ENCODE measurements at regions not wholly inside any gene's neighbourhood (a gene's known extent, or its start where the extent isn't known, plus 50 kb on each side); places are given as distances from the start of the nearest gene placed in this dataset.

DNA sequence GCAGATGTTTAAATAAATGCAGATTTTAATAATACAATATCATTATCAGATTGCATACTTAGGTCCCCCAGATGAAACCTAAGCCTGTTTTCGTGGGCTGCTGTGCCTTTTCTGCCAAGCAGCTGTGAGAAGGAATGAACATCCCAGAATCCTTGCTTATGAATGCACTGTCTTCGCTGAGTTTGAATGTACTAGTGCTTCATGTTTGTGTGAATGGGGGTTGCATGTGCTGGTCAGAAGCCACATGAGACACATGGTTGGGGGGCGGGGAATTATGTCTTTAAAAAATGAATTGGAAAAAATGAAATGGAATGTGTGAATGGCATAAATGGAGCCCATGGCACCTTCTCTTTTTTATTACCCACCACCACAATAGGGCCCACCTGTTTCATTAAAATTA lies 125.4 kb upstream of the HSD17B12 start:
- no peaks in the 10 kb centered on the region for H3K36me3 Mint-ChIP-seq
- peaks cover 22% of the 10 kb centered on the region for H3K27me3 ChIP-seq (ENCODE audit: control insufficient read depth, insufficient read depth, low read length)
- no peak overlapping the region for H3K4me3 ChIP-seq (ENCODE audit: low read depth, low read length)
- H3K4me1 ChIP-seq (ENCODE audit: control insufficient read depth, insufficient read depth, low read length, poor library complexity, severe bottlenecking) = no peaks in the 10 kb centered on the region
- H3K4me1 Mint-ChIP-seq = peaks cover 0 to 8% (median 2%) of the 10 kb centered on the region in 4 donors
- H3K27ac ChIP-seq (ENCODE audit: insufficient read depth, low read length, poor library complexity, severe bottlenecking) = no peak overlapping the region
- H3K4me3 Mint-ChIP-seq = no peak overlapping the region
- no peak for DNase-seq
- H3K9me3 ChIP-seq (ENCODE audit: control insufficient read depth in 2 of 2, low read length in 2 of 2) = no peaks in the 10 kb centered on the region
- ATAC-seq (ENCODE audit: low read depth in 2 of 2) = no peak
- peaks cover 0 to 7% (median 0%) of the 10 kb centered on the region in 7 donors for H3K9me3 Mint-ChIP-seq
- H3K27me3 Mint-ChIP-seq = peaks cover 73% of the 10 kb centered on the region
- no peaks in the 10 kb centered on the region for H3K36me3 ChIP-seq (ENCODE audit: control insufficient read depth, insufficient read depth, low read length)
- no peak overlapping the region for H3K27ac Mint-ChIP-seq

DNA sequence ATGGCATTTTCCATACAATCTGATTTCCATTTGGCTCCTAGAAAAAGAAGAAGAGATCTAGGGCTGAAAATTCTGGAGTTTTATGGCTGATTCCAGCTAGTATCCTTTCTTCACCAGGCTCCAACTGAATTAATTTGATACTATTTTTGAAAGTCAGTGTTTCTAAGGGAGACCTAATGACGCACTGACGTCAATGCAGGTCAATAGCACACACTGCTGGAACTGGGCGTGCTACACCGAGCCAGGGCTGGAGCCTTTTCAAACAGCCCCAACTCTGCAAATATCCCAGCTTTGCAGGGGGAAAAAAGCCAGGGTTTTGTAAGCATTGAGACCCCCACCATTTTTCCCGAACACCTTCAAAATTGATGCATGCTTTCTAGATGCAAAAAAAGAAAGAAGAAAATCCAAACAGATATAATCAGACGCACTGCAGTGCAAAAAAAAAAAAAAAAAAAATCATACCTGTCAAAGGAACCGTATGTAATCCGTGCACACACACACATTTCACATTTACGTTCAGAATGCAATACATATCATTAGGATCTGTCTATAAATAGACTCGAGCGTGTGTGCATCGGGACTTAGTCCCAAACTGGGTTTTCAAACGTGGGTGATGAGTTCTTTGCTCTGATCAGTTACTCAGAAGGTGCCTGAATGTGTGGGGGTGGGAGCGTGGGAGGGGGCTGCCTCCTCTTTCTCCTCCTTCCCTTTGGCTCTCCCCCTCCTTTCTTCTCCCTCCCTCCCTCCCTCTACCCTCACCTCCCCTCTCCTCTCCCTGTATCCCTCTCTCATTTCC lies 124.5 kb upstream of the HSD17B12 start:
- no peak for ATAC-seq (ENCODE audit: low read depth in 2 of 2)
- H3K36me3 Mint-ChIP-seq = no peaks in the 10 kb centered on the region
- Histone ChIP-seq H3K4me3 (ENCODE audit: low read depth, low read length) (no peak overlapping the region), H3K9me3 (ENCODE audit: control insufficient read depth in 2 of 2, low read length in 2 of 2) (no peaks in the 10 kb centered on the region), H3K27me3 (ENCODE audit: control insufficient read depth, insufficient read depth, low read length) (peaks cover 23% of the 10 kb centered on the region), H3K27ac (ENCODE audit: insufficient read depth, low read length, poor library complexity, severe bottlenecking) (no peak overlapping the region), H3K4me1 (ENCODE audit: control insufficient read depth, insufficient read depth, low read length, poor library complexity, severe bottlenecking) (no peaks in the 10 kb centered on the region), H3K36me3 (ENCODE audit: control insufficient read depth, insufficient read depth, low read length) (no peaks in the 10 kb centered on the region)
- H3K9me3 Mint-ChIP-seq = peaks cover 0 to 9% (median 0%) of the 10 kb centered on the region in 7 donors
- H3K27me3 Mint-ChIP-seq = peaks cover 72% of the 10 kb centered on the region
- no peak for DNase-seq
- H3K27ac Mint-ChIP-seq = no peak overlapping the region
- H3K4me1 Mint-ChIP-seq = peaks cover 0 to 8% (median 2%) of the 10 kb centered on the region in 4 donors
- no peak overlapping the region for H3K4me3 Mint-ChIP-seq

GRCh38 chr11:43556612-43557375 lies 123.7 kb upstream of the HSD17B12 start:
- Histone ChIP-seq H3K27ac (ENCODE audit: insufficient read depth, low read length, poor library complexity, severe bottlenecking) (no peak overlapping the region), H3K9me3 (ENCODE audit: control insufficient read depth in 2 of 2, low read length in 2 of 2) (no peaks in the 10 kb centered on the region), H3K36me3 (ENCODE audit: control insufficient read depth, insufficient read depth, low read length) (no peaks in the 10 kb centered on the region), H3K27me3 (ENCODE audit: control insufficient read depth, insufficient read depth, low read length) (peaks cover 23% of the 10 kb centered on the region), H3K4me1 (ENCODE audit: control insufficient read depth, insufficient read depth, low read length, poor library complexity, severe bottlenecking) (no peaks in the 10 kb centered on the region), H3K4me3 (ENCODE audit: low read depth, low read length) (no peak overlapping the region)
- H3K9me3 Mint-ChIP-seq = peaks cover 0 to 7% (median 0%) of the 10 kb centered on the region in 7 donors
- H3K36me3 Mint-ChIP-seq = no peaks in the 10 kb centered on the region
- ATAC-seq (ENCODE audit: low read depth in 2 of 2) = no peak
- peak overlapping the region in 2 of 4 donors; percentile 31 to 55 for H3K4me3 Mint-ChIP-seq
- peaks cover 0 to 8% (median 2%) of the 10 kb centered on the region in 4 donors for H3K4me1 Mint-ChIP-seq
- peaks cover 66% of the 10 kb centered on the region for H3K27me3 Mint-ChIP-seq
- DNase-seq = no peak
- H3K27ac Mint-ChIP-seq = no peak overlapping the region

DNA sequence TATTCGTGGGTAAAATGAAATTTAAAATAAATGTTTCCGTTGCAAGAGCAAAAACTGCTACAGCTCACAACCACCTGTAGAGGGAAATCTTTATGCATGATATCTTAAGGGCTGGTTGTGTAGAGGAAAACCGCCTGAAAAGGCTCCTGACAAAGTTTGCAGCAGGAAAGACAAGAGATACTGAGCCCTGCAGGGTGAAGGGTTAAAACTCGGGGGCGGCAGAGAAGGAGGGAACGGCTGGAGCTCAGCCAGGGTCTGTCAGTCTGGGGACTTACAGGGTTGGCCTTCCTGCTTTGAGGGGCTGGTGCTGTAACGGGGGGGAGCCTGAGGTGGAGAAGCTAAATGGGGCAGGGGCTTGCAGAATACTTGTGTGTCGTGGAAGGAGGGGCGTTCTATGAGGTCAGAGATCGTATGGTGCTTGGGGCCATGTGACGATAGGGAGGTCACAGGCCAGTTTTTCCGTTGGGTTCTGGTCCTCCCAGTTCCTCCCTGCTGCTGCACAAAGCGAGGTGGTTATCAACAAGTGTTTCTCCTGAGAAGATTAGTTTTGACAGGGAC lies 122.9 kb upstream of the HSD17B12 start:
- H3K9me3 ChIP-seq (ENCODE audit: control insufficient read depth in 2 of 2, low read length in 2 of 2) = no peaks in the 10 kb centered on the region
- no peak overlapping the region for H3K4me3 Mint-ChIP-seq
- no peaks in the 10 kb centered on the region for H3K36me3 Mint-ChIP-seq
- peaks cover 63% of the 10 kb centered on the region for H3K27me3 Mint-ChIP-seq
- H3K27ac ChIP-seq (ENCODE audit: insufficient read depth, low read length, poor library complexity, severe bottlenecking) = no peak overlapping the region
- H3K36me3 ChIP-seq (ENCODE audit: control insufficient read depth, insufficient read depth, low read length) = no peaks in the 10 kb centered on the region
- H3K4me1 ChIP-seq (ENCODE audit: control insufficient read depth, insufficient read depth, low read length, poor library complexity, severe bottlenecking) = no peaks in the 10 kb centered on the region
- no peak for DNase-seq
- no peak for ATAC-seq (ENCODE audit: low read depth in 2 of 2)
- H3K27ac Mint-ChIP-seq = peak overlapping the region in 1 of 3 donors; percentile 2
- no peak overlapping the region for H3K4me3 ChIP-seq (ENCODE audit: low read depth, low read length)
- peaks cover 0 to 8% (median 2%) of the 10 kb centered on the region in 4 donors for H3K4me1 Mint-ChIP-seq
- peaks cover 23% of the 10 kb centered on the region for H3K27me3 ChIP-seq (ENCODE audit: control insufficient read depth, insufficient read depth, low read length)
- peaks cover 0 to 7% (median 0%) of the 10 kb centered on the region in 7 donors for H3K9me3 Mint-ChIP-seq

DNA sequence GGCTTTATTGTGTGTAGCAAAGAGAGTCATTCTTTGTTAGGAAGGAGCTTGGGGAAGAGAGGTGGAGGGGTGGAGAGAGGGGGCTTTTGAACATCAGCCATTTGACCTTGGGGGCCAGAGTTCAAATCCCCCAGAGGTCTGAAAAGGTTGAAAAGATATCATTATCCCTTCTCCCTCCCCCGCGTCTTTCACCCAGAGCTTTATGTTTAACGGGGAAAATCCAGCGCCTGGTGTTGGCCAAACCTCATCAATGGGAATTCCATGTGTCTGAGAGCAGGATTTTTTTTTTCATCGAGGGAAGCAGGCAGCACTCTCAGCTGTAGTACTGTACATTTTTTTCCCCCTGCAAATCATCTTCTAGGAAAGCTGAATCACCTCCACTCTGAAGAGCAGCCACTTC lies 122.4 kb upstream of the HSD17B12 start:
- H3K27me3 ChIP-seq (ENCODE audit: control insufficient read depth, insufficient read depth, low read length) = peaks cover 23% of the 10 kb centered on the region
- H3K4me3 Mint-ChIP-seq = no peak overlapping the region
- no peaks in the 10 kb centered on the region for H3K4me1 ChIP-seq (ENCODE audit: control insufficient read depth, insufficient read depth, low read length, poor library complexity, severe bottlenecking)

DNA sequence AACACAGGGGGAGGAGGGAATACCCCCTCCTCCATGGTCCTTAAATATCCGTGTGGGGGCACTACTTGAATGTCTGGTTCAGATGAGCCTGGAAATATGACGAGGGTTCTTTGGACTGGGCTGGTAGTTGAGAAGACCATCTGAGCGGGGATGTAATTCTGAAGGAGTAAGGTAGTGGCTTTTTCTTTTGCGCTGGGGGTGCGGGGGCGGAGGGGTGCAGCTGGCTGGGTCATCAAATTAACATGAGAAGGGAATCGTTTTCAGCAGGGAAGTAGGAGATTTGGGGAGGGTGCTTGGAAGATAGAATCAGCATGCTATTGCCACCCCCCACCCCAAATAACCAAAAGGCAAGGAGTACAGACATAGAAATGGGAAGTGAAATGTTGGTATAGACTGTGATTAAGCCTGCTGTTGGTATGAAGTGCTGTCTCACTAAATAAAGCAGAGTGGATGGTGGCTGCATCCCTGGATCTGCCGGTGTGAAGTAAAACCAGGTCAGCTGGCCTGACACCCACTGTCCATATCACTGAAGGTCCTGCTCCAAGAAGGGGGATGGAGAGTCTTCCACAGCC lies 121.9 kb upstream of the HSD17B12 start:
- H3K4me1 ChIP-seq (ENCODE audit: control insufficient read depth, insufficient read depth, low read length, poor library complexity, severe bottlenecking) = no peaks in the 10 kb centered on the region
- Mint-ChIP-seq H3K27me3 (peaks cover 58% of the 10 kb centered on the region), H3K4me1 (peaks cover 0 to 8% (median 2%) of the 10 kb centered on the region in 4 donors), H3K27ac (no peak overlapping the region), H3K4me3 (no peak overlapping the region), H3K9me3 (peaks cover 0 to 7% (median 0%) of the 10 kb centered on the region in 7 donors), H3K36me3 (no peaks in the 10 kb centered on the region)
- H3K27me3 ChIP-seq (ENCODE audit: control insufficient read depth, insufficient read depth, low read length) = peaks cover 23% of the 10 kb centered on the region
- no peaks in the 10 kb centered on the region for H3K36me3 ChIP-seq (ENCODE audit: control insufficient read depth, insufficient read depth, low read length)
- H3K27ac ChIP-seq (ENCODE audit: insufficient read depth, low read length, poor library complexity, severe bottlenecking) = no peak overlapping the region
- no peaks in the 10 kb centered on the region for H3K9me3 ChIP-seq (ENCODE audit: control insufficient read depth in 2 of 2, low read length in 2 of 2)
- ATAC-seq (ENCODE audit: low read depth in 2 of 2) (no peak), DNase-seq (no peak)
- H3K4me3 ChIP-seq (ENCODE audit: low read depth, low read length) = no peak overlapping the region

More for the DNA sequence above, 122.4 kb upstream of the HSD17B12 start:
- H3K27ac Mint-ChIP-seq = no peak overlapping the region
- peaks cover 59% of the 10 kb centered on the region for H3K27me3 Mint-ChIP-seq
- H3K4me1 Mint-ChIP-seq = peaks cover 0 to 8% (median 2%) of the 10 kb centered on the region in 4 donors
- Histone ChIP-seq H3K27ac (ENCODE audit: insufficient read depth, low read length, poor library complexity, severe bottlenecking) (no peak overlapping the region), H3K4me3 (ENCODE audit: low read depth, low read length) (no peak overlapping the region), H3K9me3 (ENCODE audit: control insufficient read depth in 2 of 2, low read length in 2 of 2) (no peaks in the 10 kb centered on the region), H3K36me3 (ENCODE audit: control insufficient read depth, insufficient read depth, low read length) (no peaks in the 10 kb centered on the region)
- no peak for DNase-seq
- ATAC-seq (ENCODE audit: low read depth in 2 of 2) = no peak
- no peaks in the 10 kb centered on the region for H3K36me3 Mint-ChIP-seq
- peaks cover 0 to 7% (median 0%) of the 10 kb centered on the region in 7 donors for H3K9me3 Mint-ChIP-seq

DNA sequence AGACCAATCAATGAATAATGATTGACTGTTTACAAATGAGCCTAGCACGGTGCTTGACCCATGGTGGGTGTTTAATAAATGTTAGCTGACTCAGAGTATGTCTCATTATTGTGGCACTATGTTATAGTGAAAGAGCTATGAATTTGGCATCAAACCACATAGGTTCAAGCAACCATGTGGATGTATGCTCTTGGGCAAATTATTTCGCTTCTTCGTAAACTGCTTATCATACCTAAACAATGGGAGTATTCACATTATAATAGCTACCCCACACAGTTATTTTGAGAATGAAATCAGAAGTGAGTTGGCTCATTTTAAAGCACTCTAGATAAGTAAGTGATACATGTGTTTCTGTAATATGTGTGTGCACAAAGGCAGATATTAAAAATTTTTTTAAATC lies 118.7 kb upstream of the HSD17B12 start:
- no peak overlapping the region for H3K4me3 Mint-ChIP-seq
- no peaks in the 10 kb centered on the region for H3K36me3 ChIP-seq (ENCODE audit: control insufficient read depth, insufficient read depth, low read length)
- no peaks in the 10 kb centered on the region for H3K9me3 ChIP-seq (ENCODE audit: control insufficient read depth in 2 of 2, low read length in 2 of 2)
- H3K4me3 ChIP-seq (ENCODE audit: low read depth, low read length) = no peak overlapping the region
- H3K9me3 Mint-ChIP-seq = peaks cover 0 to 7% (median 0%) of the 10 kb centered on the region in 7 donors
- H3K4me1 Mint-ChIP-seq = peaks cover 0 to 7% (median 2%) of the 10 kb centered on the region in 4 donors
- H3K27ac ChIP-seq (ENCODE audit: insufficient read depth, low read length, poor library complexity, severe bottlenecking) = no peak overlapping the region
- H3K36me3 Mint-ChIP-seq = no peaks in the 10 kb centered on the region
- no peak overlapping the region for H3K27ac Mint-ChIP-seq
- DNase-seq (no peak), ATAC-seq (ENCODE audit: low read depth in 2 of 2) (no peak)
- peaks cover 26% of the 10 kb centered on the region for H3K27me3 Mint-ChIP-seq
- no peaks in the 10 kb centered on the region for H3K4me1 ChIP-seq (ENCODE audit: control insufficient read depth, insufficient read depth, low read length, poor library complexity, severe bottlenecking)
- H3K27me3 ChIP-seq (ENCODE audit: control insufficient read depth, insufficient read depth, low read length) = peaks cover 11% of the 10 kb centered on the region

Measured in CD4-positive, CD25-positive, alpha-beta regulatory T cell (primary cell).